CD4-positive, alpha-beta T cell (primary cell): ENCODE measurements at regions not wholly inside any gene's neighbourhood (a gene's known extent, or its start where the extent isn't known, plus 50 kb on each side); places are given as distances from the start of the nearest gene placed in this dataset.

Experiments used
- ATAC-seq: fragments of 200-7000 bp; cut with Tn5 transposase; one replicate; pipeline ENCODE4 v1.10.0; 2022; ENCODE audit warnings: mild to moderate bottlenecking; ENCODE audit not compliant: poor library complexity
- CTCF ChIA-PET: fragments of 350-600 bp; sonication (Branson Sonifier 250); formaldehyde crosslinking; loops from one replicate; lab custom pipeline; 2021; ENCODE audit warnings: antibody characterized with exemption, inconsistent platforms; lab: Charles Lee
- POLR2A ChIA-PET: fragments of 350-600 bp; sonication (Branson Sonifier 250); formaldehyde crosslinking; loops from one replicate; lab custom pipeline; 2021; ENCODE audit warnings: antibody characterized with exemption, inconsistent platforms; lab: Charles Lee
- DNase-seq, 14 experiments: peaks; one replicate each; pipeline ENCODE4 v3.0.0-alpha.2; 2013 to 2020; ENCODE audit warnings: mixed read lengths in 2 of 14
- H3K27ac ChIP-seq, 2 donors: one replicate each; pipeline versions ENCODE4 v1.5.1 to v1.7.0; 2013; ENCODE audit warnings: low read length in 2 of 2, low read depth in 1 of 2, mild to moderate bottlenecking in 1 of 2
- H3K27me3 ChIP-seq, 2 experiments: 1 replicate in 1 of 2; 2 replicates in 1 of 2; pipeline versions ENCODE4 v1.6.1 to v1.7.0; 2013; ENCODE audit warnings: low read length in 2 of 2, control low read depth in 1 of 2, mild to moderate bottlenecking in 1 of 2, moderate library complexity in 1 of 2; ENCODE audit not compliant: insufficient read depth in 2 of 2, control insufficient read depth in 1 of 2
- H3K36me3 ChIP-seq: one replicate; pipeline ENCODE4 v1.6.1; 2013; ENCODE audit warnings: low read length, control low read depth; ENCODE audit not compliant: insufficient read depth
- H3K4me1 ChIP-seq: one replicate; pipeline ENCODE4 v1.6.1; 2013; ENCODE audit warnings: low read length, control low read depth; ENCODE audit not compliant: insufficient read depth
- H3K4me3 ChIP-seq: one replicate; pipeline ENCODE4 v1.5.1; 2013; ENCODE audit warnings: mild to moderate bottlenecking, low read length, moderate library complexity
- H3K9me3 ChIP-seq, 2 experiments: 1 replicate in 1 of 2; 2 replicates in 1 of 2; pipeline versions ENCODE4 v1.6.1 to v1.7.0; 2013; ENCODE audit warnings: low read length in 2 of 2, mild to moderate bottlenecking in 2 of 2, control low read depth in 1 of 2, moderate library complexity in 1 of 2; ENCODE audit not compliant: control insufficient read depth in 1 of 2, insufficient read depth in 1 of 2
- H3K27ac Mint-ChIP-seq: one replicate; pipeline ENCODE4 v1.8.0; 2020; ENCODE audit warnings: mixed read lengths
- H3K27me3 Mint-ChIP-seq: one replicate; pipeline ENCODE4 v1.8.0; 2021; ENCODE audit warnings: mixed read lengths
- H3K36me3 Mint-ChIP-seq: one replicate; pipeline ENCODE4 v1.8.0; 2021; ENCODE audit warnings: low read depth, mixed read lengths
- H3K4me1 Mint-ChIP-seq: one replicate; pipeline ENCODE4 v1.8.0; 2021; ENCODE audit warnings: low read depth, mixed read lengths
- H3K4me3 Mint-ChIP-seq: one replicate; pipeline ENCODE4 v1.8.0; 2020; ENCODE audit warnings: mild to moderate bottlenecking, mixed read lengths
- H3K9me3 Mint-ChIP-seq: one replicate; pipeline ENCODE4 v1.8.0; 2020; ENCODE audit warnings: mixed read lengths
- intact Hi-C, 2 experiments: fragments of 100-400 bp; cut with DNase I in 1 of 2; cut with micrococcal nuclease in 1 of 2; formaldehyde crosslinking; loops; one replicate each; pipeline versions ENCODE4 v1.15.1 to v1.9.0; 2023 to 2025; cut with DNase I, micrococcal nuclease
- TF ChIP-seq, protein P1 (sequence below): fragments of 200-600 bp; IDR thresholded peaks from one replicate; pipeline ENCODE4 v1.8.0; 2022; ENCODE audit warnings: antibody characterized with exemption, mild to moderate bottlenecking

DNA sequence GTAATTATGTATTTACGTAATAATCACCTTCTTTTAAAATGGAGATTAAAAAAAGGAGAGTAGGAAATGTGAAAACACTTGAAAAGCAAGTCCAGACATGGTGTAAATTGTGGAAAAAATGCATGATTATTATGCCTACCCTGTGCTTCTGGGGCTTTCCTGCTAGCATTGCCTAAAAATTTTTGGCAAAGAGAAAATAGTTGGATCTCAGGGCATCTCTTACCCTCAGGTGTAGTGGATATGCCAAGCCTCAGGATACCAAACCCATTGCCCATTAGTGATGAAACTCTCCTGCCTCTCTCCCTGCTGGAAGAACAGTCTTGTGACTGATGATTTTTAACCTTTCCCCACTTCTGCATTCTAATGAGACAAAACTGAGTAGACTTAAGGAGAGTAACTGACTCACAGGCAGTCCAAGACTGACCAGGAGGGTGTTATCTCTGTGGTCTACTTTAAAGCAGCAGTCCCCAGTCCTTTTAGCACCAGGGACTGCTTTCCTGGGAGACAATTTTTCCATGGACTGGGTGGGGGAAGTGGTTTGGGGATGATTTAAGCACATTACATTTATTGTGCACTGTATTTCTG is 174.6 kb downstream of the ZNF330 start:
- peaks cover 4% of the 10 kb centered on the region for H3K27me3 Mint-ChIP-seq
- no peak overlapping the region for H3K4me3 ChIP-seq
- H3K9me3 ChIP-seq, result no peaks in the 10 kb centered on the region
- no peaks in the 10 kb centered on the region for H3K36me3 ChIP-seq
- TF ChIP-seq, protein P1, sequence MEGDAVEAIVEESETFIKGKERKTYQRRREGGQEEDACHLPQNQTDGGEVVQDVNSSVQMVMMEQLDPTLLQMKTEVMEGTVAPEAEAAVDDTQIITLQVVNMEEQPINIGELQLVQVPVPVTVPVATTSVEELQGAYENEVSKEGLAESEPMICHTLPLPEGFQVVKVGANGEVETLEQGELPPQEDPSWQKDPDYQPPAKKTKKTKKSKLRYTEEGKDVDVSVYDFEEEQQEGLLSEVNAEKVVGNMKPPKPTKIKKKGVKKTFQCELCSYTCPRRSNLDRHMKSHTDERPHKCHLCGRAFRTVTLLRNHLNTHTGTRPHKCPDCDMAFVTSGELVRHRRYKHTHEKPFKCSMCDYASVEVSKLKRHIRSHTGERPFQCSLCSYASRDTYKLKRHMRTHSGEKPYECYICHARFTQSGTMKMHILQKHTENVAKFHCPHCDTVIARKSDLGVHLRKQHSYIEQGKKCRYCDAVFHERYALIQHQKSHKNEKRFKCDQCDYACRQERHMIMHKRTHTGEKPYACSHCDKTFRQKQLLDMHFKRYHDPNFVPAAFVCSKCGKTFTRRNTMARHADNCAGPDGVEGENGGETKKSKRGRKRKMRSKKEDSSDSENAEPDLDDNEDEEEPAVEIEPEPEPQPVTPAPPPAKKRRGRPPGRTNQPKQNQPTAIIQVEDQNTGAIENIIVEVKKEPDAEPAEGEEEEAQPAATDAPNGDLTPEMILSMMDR, result no peak
- no peaks in the 10 kb centered on the region for H3K27me3 ChIP-seq
- no peaks in the 10 kb centered on the region for H3K4me1 Mint-ChIP-seq
- DNase-seq (no peak), ATAC-seq (no peak)
- POLR2A ChIA-PET, result no interaction called here
- H3K27ac ChIP-seq, result no peak overlapping the region
- no peaks in the 10 kb centered on the region for H3K36me3 Mint-ChIP-seq
- no peaks in the 10 kb centered on the region for H3K9me3 Mint-ChIP-seq
- CTCF ChIA-PET, result no interaction called here
- intact Hi-C loops, result no loop called here
- H3K4me3 Mint-ChIP-seq, result no peak overlapping the region
- no peak overlapping the region for H3K27ac Mint-ChIP-seq
- H3K4me1 ChIP-seq, result no peaks in the 10 kb centered on the region

DNA sequence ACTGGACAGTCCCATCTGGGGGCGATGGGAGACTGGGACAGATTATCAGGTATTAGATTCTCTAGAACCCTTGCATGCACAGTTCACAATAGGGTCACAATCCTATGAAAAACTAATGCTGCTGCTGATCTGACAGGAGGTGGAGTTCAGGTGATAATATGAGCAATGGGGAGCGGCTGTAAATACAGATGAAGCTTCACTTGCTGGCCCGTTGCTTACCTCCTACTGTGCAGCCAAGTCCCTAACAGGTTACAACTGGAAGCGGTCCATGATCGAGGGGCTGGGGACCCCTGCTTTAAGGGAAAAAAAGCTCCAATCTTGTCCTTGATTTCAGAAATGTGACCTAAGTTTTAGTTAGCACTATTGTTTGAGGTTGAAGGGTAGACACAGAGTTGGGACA is 175.2 kb downstream of the ZNF330 start:
- no peak overlapping the region for H3K27ac Mint-ChIP-seq
- no peaks in the 10 kb centered on the region for H3K4me1 Mint-ChIP-seq
- TF ChIP-seq, protein P1, result no peak
- H3K36me3 Mint-ChIP-seq, result no peaks in the 10 kb centered on the region
- H3K4me3 ChIP-seq, result no peak overlapping the region
- H3K4me1 ChIP-seq, result no peaks in the 10 kb centered on the region
- ATAC-seq (no peak), DNase-seq (no peak)
- no peaks in the 10 kb centered on the region for H3K27me3 ChIP-seq
- no peak overlapping the region for H3K27ac ChIP-seq
- POLR2A ChIA-PET, result no interaction called here
- no peaks in the 10 kb centered on the region for H3K9me3 ChIP-seq
- intact Hi-C loops, result no loop called here
- no peaks in the 10 kb centered on the region for H3K36me3 ChIP-seq
- H3K27me3 Mint-ChIP-seq, result peaks cover 4% of the 10 kb centered on the region
- CTCF ChIA-PET, result no interaction called here
- no peaks in the 10 kb centered on the region for H3K9me3 Mint-ChIP-seq
- no peak overlapping the region for H3K4me3 Mint-ChIP-seq

DNA sequence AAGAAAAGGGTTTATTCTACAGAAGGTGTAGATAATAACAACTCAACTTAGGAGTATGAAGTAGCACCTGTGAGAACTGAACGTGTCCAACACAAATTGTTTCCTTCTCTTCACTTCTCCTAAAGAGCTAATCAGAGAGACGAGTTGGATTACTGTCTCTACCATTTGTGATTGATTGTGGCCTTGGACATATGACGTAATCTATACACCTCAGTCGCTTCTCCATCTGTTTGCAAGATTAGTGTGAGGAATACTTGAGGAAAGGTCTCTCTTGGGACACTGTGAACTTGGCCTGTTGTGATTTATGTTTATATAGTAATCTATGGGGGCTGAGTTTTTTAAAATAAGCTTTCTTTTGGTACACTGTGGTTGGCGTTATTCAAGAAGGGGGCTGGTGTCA is 182.0 kb downstream of the ZNF330 start:
- Histone ChIP-seq H3K4me3 (no peak overlapping the region), H3K9me3 (no peaks in the 10 kb centered on the region), H3K4me1 (no peaks in the 10 kb centered on the region), H3K27ac (no peak overlapping the region), H3K36me3 (no peaks in the 10 kb centered on the region), H3K27me3 (no peaks in the 10 kb centered on the region)
- intact Hi-C loops, result no loop called here
- Mint-ChIP-seq H3K27ac (no peak overlapping the region), H3K36me3 (no peaks in the 10 kb centered on the region), H3K27me3 (peaks cover 1% of the 10 kb centered on the region), H3K4me3 (no peak overlapping the region), H3K4me1 (no peaks in the 10 kb centered on the region), H3K9me3 (no peaks in the 10 kb centered on the region)
- no peak for DNase-seq
- TF ChIP-seq, protein P1, result no peak
- ATAC-seq, result no peak
- ChIA-PET CTCF (no interaction called here), POLR2A (no interaction called here)
